CD8-positive, alpha-beta memory T cell (primary cell): ENCODE measurements at regions not wholly inside any gene's neighbourhood (a gene's known extent, or its start where the extent isn't known, plus 50 kb on each side); places are given as distances from the start of the nearest gene placed in this dataset.

Experiments
- CTCF ChIA-PET: fragments of 350-600 bp; sonication (Branson Sonifier 250); formaldehyde crosslinking; loops from one replicate; lab custom pipeline; 2021; ENCODE audit warnings: antibody characterized with exemption; lab: Charles Lee
- POLR2A ChIA-PET: fragments of 350-600 bp; sonication (Branson Sonifier 250); formaldehyde crosslinking; loops from one replicate; lab custom pipeline; 2021; ENCODE audit warnings: antibody characterized with exemption; lab: Charles Lee
- DNase-seq, 5 donors: peaks; one replicate each; pipeline versions ENCODE4 v3.0.0 to v3.0.0-alpha.2; 2020 to 2022; ENCODE audit warnings: mixed read lengths in 1 of 5
- H3K27ac ChIP-seq: one replicate; pipeline ENCODE4 v1.7.0; 2013; ENCODE audit warnings: low read depth, mild to moderate bottlenecking, low read length, moderate library complexity
- H3K27me3 ChIP-seq: 2 replicates; pipeline ENCODE4 v1.7.0; 2013; ENCODE audit warnings: low read length, mild to moderate bottlenecking; ENCODE audit not compliant: insufficient read depth, poor library complexity, severe bottlenecking
- H3K36me3 ChIP-seq: 2 replicates; pipeline ENCODE4 v1.7.0; 2013; ENCODE audit warnings: mild to moderate bottlenecking, low read length, moderate library complexity; ENCODE audit not compliant: insufficient read depth
- H3K4me1 ChIP-seq: 2 replicates; pipeline ENCODE4 v1.7.0; 2013; ENCODE audit warnings: mild to moderate bottlenecking, low read length, moderate library complexity; ENCODE audit not compliant: insufficient read depth
- H3K4me3 ChIP-seq: 2 replicates; pipeline ENCODE4 v1.7.0; 2013; ENCODE audit warnings: mild to moderate bottlenecking, low read length
- H3K9me3 ChIP-seq: 2 replicates; pipeline ENCODE4 v1.7.0; 2013; ENCODE audit warnings: mild to moderate bottlenecking, low read length
- H3K27ac Mint-ChIP-seq, 8 donors: one replicate each; pipeline ENCODE4 v1.8.0; 2020 to 2021; ENCODE audit warnings: mixed read lengths in 8 of 8, mild to moderate bottlenecking in 6 of 8, inconsistent platforms in 3 of 8, moderate library complexity in 3 of 8
- H3K27me3 Mint-ChIP-seq, 2 donors: one replicate each; pipeline ENCODE4 v1.8.0; 2020 to 2021; ENCODE audit warnings: mixed read lengths in 2 of 2, mild to moderate bottlenecking in 1 of 2, moderate library complexity in 1 of 2
- H3K36me3 Mint-ChIP-seq, 3 donors: one replicate each; pipeline ENCODE4 v1.8.0; 2020 to 2021; ENCODE audit warnings: mixed read lengths in 3 of 3, inconsistent platforms in 1 of 3, mild to moderate bottlenecking in 1 of 3
- H3K4me1 Mint-ChIP-seq, 3 donors: one replicate each; pipeline ENCODE4 v1.8.0; 2020 to 2021; ENCODE audit warnings: mixed read lengths in 3 of 3, inconsistent platforms in 1 of 3, mild to moderate bottlenecking in 1 of 3
- H3K4me3 Mint-ChIP-seq, 7 donors: one replicate each; pipeline ENCODE4 v1.8.0; 2020 to 2021; ENCODE audit warnings: mixed read lengths in 7 of 7, mild to moderate bottlenecking in 6 of 7, moderate library complexity in 4 of 7, inconsistent platforms in 2 of 7
- H3K9me3 Mint-ChIP-seq, 5 donors: one replicate each; pipeline ENCODE4 v1.8.0; 2020 to 2022; ENCODE audit warnings: mixed read lengths in 5 of 5, mild to moderate bottlenecking in 3 of 5, moderate library complexity in 2 of 5, inconsistent platforms in 1 of 5

DNA sequence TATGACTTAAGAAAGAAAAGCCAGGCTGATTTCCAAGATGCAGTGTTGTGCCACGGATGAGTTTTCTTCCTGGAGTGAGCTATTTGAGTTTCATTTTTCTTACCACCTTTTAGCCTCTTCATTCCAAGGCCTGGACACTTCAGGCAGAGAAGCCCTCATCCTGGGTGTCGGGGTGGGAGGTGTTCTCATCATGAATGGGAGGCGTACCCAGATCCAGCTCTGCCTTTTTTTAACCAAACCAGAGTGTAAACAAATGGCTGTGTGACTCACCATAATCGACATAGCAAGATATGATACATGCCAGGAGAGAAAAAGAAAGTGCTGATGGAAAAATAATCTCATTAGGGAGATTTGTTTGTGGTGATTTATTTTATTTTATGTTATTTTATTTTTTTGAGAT lies 79.9 kb downstream of the ARF6 start:
- peaks cover 55 to 82% (median 76%) of the 10 kb centered on the region in 3 donors for H3K4me1 Mint-ChIP-seq
- Histone ChIP-seq H3K36me3 (no peaks in the 10 kb centered on the region), H3K4me1 (peaks cover 70% of the 10 kb centered on the region), H3K27me3 (no peaks in the 10 kb centered on the region), H3K9me3 (no peaks in the 10 kb centered on the region), H3K27ac (peak overlapping the region; percentile 12), H3K4me3 (peak overlapping the region; percentile 41)
- peaks cover 0 to 5% (median 0%) of the 10 kb centered on the region in 3 donors for H3K36me3 Mint-ChIP-seq
- CTCF ChIA-PET, result interaction anchor here (1.1 to 4.8 kb wide), 7 partner anchors 28 to 111 kb away, joined by 5 to 40 read pairs (median 9); partner anchors contain the start of gene ARF6
- no peaks in the 10 kb centered on the region for H3K9me3 Mint-ChIP-seq
- DNase-seq, result peak in 2 of 5 donors; percentile 20 to 70
- peak overlapping the region; percentile 60 to 85 (median 79) for H3K4me3 Mint-ChIP-seq
- POLR2A ChIA-PET, result interaction anchor here (1.0 to 4.2 kb wide), 8 partner anchors 27 to 121 kb away, joined by 3 to 50 read pairs (median 6); partner anchors contain the start of genes ARF6 and NEMF
- H3K27me3 Mint-ChIP-seq, result peaks cover 0 to 1% of the 10 kb centered on the region in 2 donors
- peak overlapping the region; percentile 91 to 100 (median 94) for H3K27ac Mint-ChIP-seq

DNA sequence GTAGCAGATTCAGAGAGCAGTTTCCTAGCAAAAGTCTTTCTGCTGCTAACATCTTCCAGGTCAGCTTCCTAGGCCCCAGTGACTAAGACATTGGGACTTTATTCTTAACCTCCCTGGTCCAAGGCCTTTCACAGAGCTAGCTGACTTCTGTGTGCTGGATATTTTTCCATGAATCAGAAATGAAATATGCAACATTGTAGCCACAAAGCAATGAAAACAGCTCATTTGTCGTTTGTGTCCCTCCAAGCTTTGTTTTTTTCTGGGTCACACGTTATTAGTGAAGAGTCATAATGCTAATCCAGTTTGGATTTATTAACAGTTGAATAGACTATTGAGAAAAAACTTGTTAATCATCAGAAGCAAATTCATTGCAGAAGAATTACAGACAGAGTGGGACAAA lies 82.4 kb downstream of the ARF6 start:
- no peaks in the 10 kb centered on the region for H3K9me3 ChIP-seq
- DNase-seq, result no peak
- peaks cover 87% of the 10 kb centered on the region for H3K4me1 ChIP-seq
- no peaks in the 10 kb centered on the region for H3K27me3 ChIP-seq
- H3K27ac ChIP-seq, result no peak overlapping the region
- ChIA-PET CTCF (interaction anchor here (0.9 to 1.5 kb wide), 4 partner anchors 25 to 113 kb away, joined by 3 to 4 read pairs (median 4); partner anchors contain the start of gene ARF6), POLR2A (interaction anchor here (1.2 to 1.4 kb wide), 2 partner anchors 83 to 110 kb away, joined by 3 to 5 read pairs; partner anchors contain the start of gene ARF6)
- Mint-ChIP-seq H3K27me3 (peaks cover 0 to 1% of the 10 kb centered on the region in 2 donors), H3K9me3 (no peaks in the 10 kb centered on the region), H3K27ac (peak overlapping the region; percentile 41 to 87 (median 67)), H3K36me3 (no peaks in the 10 kb centered on the region), H3K4me1 (peaks cover 73 to 98% (median 86%) of the 10 kb centered on the region in 3 donors), H3K4me3 (no peak overlapping the region)
- no peak overlapping the region for H3K4me3 ChIP-seq
- H3K36me3 ChIP-seq, result no peaks in the 10 kb centered on the region

DNA sequence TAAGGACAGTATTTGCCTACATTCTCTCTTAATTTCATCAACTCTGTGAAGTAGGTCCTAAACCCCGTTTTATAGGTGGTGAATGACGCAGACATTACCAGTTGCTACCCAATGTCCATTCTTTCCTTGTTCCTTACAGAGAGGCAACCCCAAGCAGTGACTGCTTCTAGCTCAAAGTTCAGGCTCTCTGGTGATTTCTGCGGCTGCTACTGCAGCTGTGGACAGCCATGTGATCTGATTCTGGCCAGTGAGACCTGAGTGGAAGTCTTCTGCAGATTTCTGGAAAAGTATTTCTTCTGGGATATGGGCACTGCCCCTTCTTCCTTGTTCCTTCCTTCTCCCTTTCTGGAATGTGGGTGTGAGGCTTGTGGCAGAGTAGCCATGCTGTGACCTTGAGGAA lies 82.9 kb downstream of the ARF6 start:
- Mint-ChIP-seq H3K4me3 (no peak overlapping the region), H3K9me3 (no peaks in the 10 kb centered on the region), H3K27ac (peak overlapping the region; percentile 64 to 87 (median 76)), H3K36me3 (no peaks in the 10 kb centered on the region), H3K4me1 (peaks cover 71 to 98% (median 86%) of the 10 kb centered on the region in 3 donors), H3K27me3 (peaks cover 0 to 1% of the 10 kb centered on the region in 2 donors)
- Histone ChIP-seq H3K27ac (no peak overlapping the region), H3K36me3 (no peaks in the 10 kb centered on the region), H3K9me3 (no peaks in the 10 kb centered on the region), H3K4me3 (no peak overlapping the region), H3K4me1 (peaks cover 87% of the 10 kb centered on the region), H3K27me3 (no peaks in the 10 kb centered on the region)
- CTCF ChIA-PET, result interaction anchor here (0.9 to 2.9 kb wide), 6 partner anchors 24 to 113 kb away, joined by 3 to 10 read pairs (median 4); partner anchors contain the start of gene ARF6
- POLR2A ChIA-PET, result interaction anchor here (0.5 to 1.4 kb wide), 5 partner anchors 26 to 110 kb away, joined by 3 to 5 read pairs (median 3); partner anchors contain the start of gene ARF6
- DNase-seq, result no peak

DNA sequence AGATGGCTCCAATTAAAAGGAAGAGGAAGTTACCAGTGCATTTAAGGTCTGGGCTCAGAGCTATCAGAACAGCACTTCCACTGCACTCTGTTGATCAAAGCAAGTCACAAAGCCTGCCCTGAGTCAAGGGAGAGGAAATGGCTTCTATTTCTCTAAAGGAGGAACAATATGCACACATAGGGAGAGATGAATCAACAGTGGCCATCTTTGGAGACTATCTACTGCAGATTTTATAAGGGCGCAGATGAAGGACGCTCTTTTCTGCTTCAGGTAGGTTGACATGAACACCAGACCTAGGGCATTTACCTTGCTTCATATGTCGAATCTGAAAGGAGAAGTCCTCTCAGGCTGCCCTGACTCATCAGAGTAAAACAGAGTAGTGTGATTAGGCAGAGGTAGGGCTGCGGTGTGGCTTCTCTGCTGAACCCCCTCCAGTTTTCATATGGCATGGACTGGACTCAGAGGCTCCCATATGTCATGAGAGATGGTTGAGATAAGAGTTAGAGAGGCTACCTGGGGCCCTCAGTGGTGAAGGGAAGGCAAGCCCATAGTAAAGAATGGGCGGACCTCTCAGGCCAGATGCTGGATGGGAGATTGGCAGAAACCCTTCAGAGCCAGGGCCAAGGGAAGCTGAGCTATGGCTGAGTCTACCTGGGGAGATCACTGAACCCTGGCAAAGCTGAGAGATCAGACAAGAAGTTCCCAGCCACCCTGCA lies 84.4 kb downstream of the ARF6 start:
- no peak overlapping the region for H3K27ac ChIP-seq
- Mint-ChIP-seq H3K27me3 (peaks cover 0 to 1% of the 10 kb centered on the region in 2 donors), H3K9me3 (no peaks in the 10 kb centered on the region), H3K36me3 (no peaks in the 10 kb centered on the region), H3K4me1 (peaks cover 67 to 97% (median 83%) of the 10 kb centered on the region in 3 donors), H3K4me3 (peak overlapping the region; percentile 15 to 72 (median 38)), H3K27ac (peak overlapping the region; percentile 68 to 95 (median 89))
- POLR2A ChIA-PET, result interaction anchor here (0.7 to 1.9 kb wide), 6 partner anchors 24 to 85 kb away, joined by 3 to 7 read pairs (median 4); partner anchors contain the start of gene ARF6
- H3K36me3 ChIP-seq, result no peaks in the 10 kb centered on the region
- H3K4me1 ChIP-seq, result peaks cover 79% of the 10 kb centered on the region
- no peaks in the 10 kb centered on the region for H3K9me3 ChIP-seq
- CTCF ChIA-PET, result interaction anchor here (0.9 to 2.9 kb wide), 9 partner anchors 20 to 210 kb away, joined by 3 to 10 read pairs (median 4); partner anchors contain the start of gene KLHDC2
- H3K4me3 ChIP-seq, result peak overlapping the region; percentile 52
- DNase-seq, result peak in 2 of 5 donors; percentile 27 to 55
- no peaks in the 10 kb centered on the region for H3K27me3 ChIP-seq

DNA sequence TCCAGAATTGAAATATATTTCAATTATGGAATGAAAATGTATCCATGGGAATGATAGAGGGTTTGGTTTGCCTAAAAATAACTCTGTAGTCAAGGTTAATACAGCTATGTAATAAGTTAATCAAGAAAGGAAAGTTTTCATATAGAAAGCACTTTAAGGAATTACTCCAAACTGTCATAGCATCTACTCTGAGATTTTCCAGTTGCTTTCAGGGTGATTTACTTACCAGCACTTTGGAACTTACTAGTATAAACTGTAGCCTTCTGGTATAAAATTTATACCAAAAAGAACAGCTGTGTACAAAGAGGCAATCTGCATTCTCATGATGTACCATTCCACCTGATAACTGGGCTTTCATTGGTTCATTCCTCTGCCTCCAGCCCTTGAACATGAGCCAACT lies 87.1 kb downstream of the ARF6 start:
- DNase-seq, result no peak
- no peak overlapping the region for H3K4me3 ChIP-seq
- no peaks in the 10 kb centered on the region for H3K27me3 ChIP-seq
- Mint-ChIP-seq H3K9me3 (no peaks in the 10 kb centered on the region), H3K27me3 (no peaks in the 10 kb centered on the region), H3K4me3 (peak overlapping the region in 2 of 7 donors; percentile 39 to 57), H3K27ac (peak overlapping the region in 6 of 8 donors; percentile 38 to 93 (median 75)), H3K36me3 (no peaks in the 10 kb centered on the region), H3K4me1 (peaks cover 56 to 84% (median 75%) of the 10 kb centered on the region in 3 donors)
- POLR2A ChIA-PET, result interaction anchor here (0.6 to 1.4 kb wide), 3 partner anchors 14 to 88 kb away, joined by 3 to 4 read pairs (median 4); partner anchors contain the start of gene ARF6
- H3K4me1 ChIP-seq, result peaks cover 58% of the 10 kb centered on the region
- no peak overlapping the region for H3K27ac ChIP-seq
- H3K36me3 ChIP-seq, result no peaks in the 10 kb centered on the region
- H3K9me3 ChIP-seq, result no peaks in the 10 kb centered on the region
- CTCF ChIA-PET, result interaction anchor here (1.1 to 1.8 kb wide), 5 partner anchors 8 to 118 kb away, joined by 3 to 6 read pairs (median 4); no protein-coding TSS in a partner anchor

DNA sequence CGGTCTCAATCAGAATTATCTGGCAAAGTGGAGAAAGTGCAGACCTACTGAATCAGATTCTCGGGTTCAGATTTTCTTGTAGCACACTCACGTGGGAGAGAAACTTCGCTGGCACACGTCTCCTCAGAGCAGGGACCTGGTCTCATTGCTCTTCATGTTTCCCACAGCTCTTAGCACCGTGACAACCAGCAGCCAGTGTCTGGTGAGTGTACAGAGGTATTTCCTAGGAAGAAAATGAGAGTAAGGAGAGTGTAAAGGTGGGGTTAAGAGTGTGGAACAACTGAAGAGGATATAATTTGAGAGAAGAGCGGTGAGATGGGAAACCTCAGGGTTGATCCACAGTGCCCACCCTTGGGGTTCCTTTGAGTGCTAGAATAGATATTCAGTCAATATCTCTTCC lies 89.2 kb downstream of the ARF6 start:
- Mint-ChIP-seq H3K4me3 (peak overlapping the region in 6 of 7 donors; percentile 37 to 86 (median 81)), H3K36me3 (no peaks in the 10 kb centered on the region), H3K9me3 (no peaks in the 10 kb centered on the region), H3K4me1 (peaks cover 44 to 75% (median 54%) of the 10 kb centered on the region in 3 donors), H3K27ac (peak overlapping the region; percentile 73 to 97 (median 92)), H3K27me3 (no peaks in the 10 kb centered on the region)
- H3K4me3 ChIP-seq, result no peak overlapping the region
- no peaks in the 10 kb centered on the region for H3K36me3 ChIP-seq
- no peaks in the 10 kb centered on the region for H3K27me3 ChIP-seq
- no peak for DNase-seq
- CTCF ChIA-PET, result interaction anchor here (1.0 kb wide), 2 partner anchors 9 to 11 kb away, joined by 3 read pairs; no protein-coding TSS in a partner anchor
- peaks cover 43% of the 10 kb centered on the region for H3K4me1 ChIP-seq
- POLR2A ChIA-PET, result no interaction called here
- no peak overlapping the region for H3K27ac ChIP-seq
- no peaks in the 10 kb centered on the region for H3K9me3 ChIP-seq

DNA sequence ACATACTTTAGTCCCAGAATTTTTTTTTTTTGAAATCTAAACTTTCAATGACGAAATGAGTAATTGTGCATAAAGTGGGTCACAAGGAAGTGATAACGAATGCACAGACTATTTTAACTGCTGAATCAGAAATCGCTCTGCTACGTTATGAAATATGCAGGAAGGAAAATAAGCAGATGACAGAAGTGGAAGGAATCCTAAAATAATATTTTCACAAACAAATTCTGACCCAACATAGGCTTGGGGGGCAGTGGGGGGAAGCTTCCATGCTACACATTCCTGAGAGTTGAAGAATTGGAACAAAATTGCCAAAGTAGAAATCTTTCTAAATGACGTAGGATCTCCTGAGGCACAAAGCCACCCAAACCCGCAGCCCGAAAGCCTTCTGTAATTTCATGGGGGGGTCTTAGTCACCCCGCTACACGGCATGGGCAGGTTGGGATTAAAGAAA lies 89.6 kb downstream of the ARF6 start:
- Mint-ChIP-seq H3K4me1 (peaks cover 39 to 73% (median 50%) of the 10 kb centered on the region in 3 donors), H3K27ac (peak overlapping the region; percentile 73 to 97 (median 92)), H3K9me3 (no peaks in the 10 kb centered on the region), H3K27me3 (no peaks in the 10 kb centered on the region), H3K4me3 (peak overlapping the region; percentile 37 to 86 (median 80)), H3K36me3 (no peaks in the 10 kb centered on the region)
- Histone ChIP-seq H3K27ac (no peak overlapping the region), H3K27me3 (no peaks in the 10 kb centered on the region), H3K9me3 (no peaks in the 10 kb centered on the region), H3K4me3 (no peak overlapping the region), H3K36me3 (no peaks in the 10 kb centered on the region), H3K4me1 (peaks cover 39% of the 10 kb centered on the region)
- CTCF ChIA-PET, result interaction anchor here (0.7 to 1.0 kb wide), 2 partner anchors 11 to 21 kb away, joined by 3 read pairs; no protein-coding TSS in a partner anchor
- POLR2A ChIA-PET, result no interaction called here
- DNase-seq, result peak in 2 of 5 donors; percentile 13 to 29
